ENCODE measurements at regions not wholly inside any gene's neighbourhood (a gene's known extent, or its start where the extent isn't known, plus 50 kb on each side); places are given as distances from the start of the nearest gene placed in this dataset.

- no peaks in the 10 kb centered on the region for H3K79me2 ChIP-seq (ENCODE audit: control insufficient read depth, insufficient read depth, low read length)
- DNase-seq (ENCODE audit: low read depth, low spot score) (no peak), FAIRE-seq (no peak)
- H3K9ac ChIP-seq (replicated peaks; ENCODE audit: extremely low read depth, insufficient read depth, low read length) = no peak overlapping the region
- no peaks in the 10 kb centered on the region for H3K36me3 ChIP-seq (ENCODE audit: control insufficient read depth in 2 of 2, extremely low read depth in 1 of 2, insufficient read depth in 2 of 2, low read length in 2 of 2)
- no peak overlapping the region for H3K27ac ChIP-seq (ENCODE audit: insufficient read depth, low read depth, low read length)
- BruUV-seq (replicated peaks) = no TSS peak
- TF ChIP-seq POLR2AphosphoS5 (IDR thresholded peaks at IDR 0.05; ENCODE audit: insufficient read depth, low read depth, low read length) (no peak), CTCF (IDR thresholded peaks at IDR 0.05; ENCODE audit: extremely low read depth in 1 of 2, insufficient read depth in 1 of 2, low read depth in 1 of 2, low read length in 2 of 2) (no peak), FOS (IDR thresholded peaks at IDR 0.05; ENCODE audit: borderline replicate concordance, insufficient read depth, low read length) (no peak), POLR2A (IDR thresholded peaks at IDR 0.05; ENCODE audit: low read depth, low read length) (no peak), JUN (IDR thresholded peaks at IDR 0.05; ENCODE audit: borderline replicate concordance, insufficient read depth, insufficient read length, low read depth) (no peak), MYC (IDR thresholded peaks at IDR 0.05; ENCODE audit: low read depth, low read length) (no peak), EZH2 (IDR thresholded peaks at IDR 0.05; ENCODE audit: borderline replicate concordance, low read depth, low read length, severe bottlenecking) (no peak), GATA2 (IDR thresholded peaks at IDR 0.05; ENCODE audit: insufficient read depth, insufficient read length, low read depth, low read length) (no peak)
- TF ChIP-seq, protein P1, sequence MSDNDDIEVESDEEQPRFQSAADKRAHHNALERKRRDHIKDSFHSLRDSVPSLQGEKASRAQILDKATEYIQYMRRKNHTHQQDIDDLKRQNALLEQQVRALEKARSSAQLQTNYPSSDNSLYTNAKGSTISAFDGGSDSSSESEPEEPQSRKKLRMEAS (IDR thresholded peaks at IDR 0.05; ENCODE audit: insufficient read depth, insufficient read length) = no peak
- H3K4me3 ChIP-seq (replicated peaks in 1 of 3; ENCODE audit: insufficient read depth in 1 of 3, low read depth in 1 of 3, low read length in 3 of 3) = no peak overlapping the region
- ChIA-PET CTCF (no interaction called here), POLR2A (no interaction called here)
- H3K9me3 ChIP-seq (replicated peaks; ENCODE audit: control insufficient read depth, insufficient read depth, low read length) = no peaks in the 10 kb centered on the region
- intact Hi-C loops (cut with micrococcal nuclease) (no loop called here), dilution Hi-C loops (cut with MboI; ENCODE audit: extremely low pct_ligation_motif_present, low sequenced_read_pairs) (no loop called here)
- H3K9me1 ChIP-seq (replicated peaks; ENCODE audit: control insufficient read depth, extremely low read depth, insufficient read depth, low read length) = no peaks in the 10 kb centered on the region
- no peak overlapping the region for H3K4me2 ChIP-seq (ENCODE audit: insufficient read depth, low read length)
- no peak overlapping the region for H2AFZ ChIP-seq (ENCODE audit: low read depth, low read length)
- H3K4me1 ChIP-seq (ENCODE audit: control insufficient read depth, extremely low read depth, insufficient read depth, low read length) = no peaks in the 10 kb centered on the region
- no peaks in the 10 kb centered on the region for H4K20me1 ChIP-seq (replicated peaks; ENCODE audit: control insufficient read depth, extremely low read depth, insufficient read depth, low read length)
- H3K27me3 ChIP-seq (ENCODE audit: control insufficient read depth in 2 of 2, insufficient read depth in 2 of 2, low read length in 2 of 2) = peaks cover 2% of the 10 kb centered on the region in 2 experiments
These were observed 239.4 kb downstream of the IRF8 start for GRCh38 chr16:86138121-86139085.

Data from endothelial cell of umbilical vein (primary cell).